UCSD-AML1 (cell line): ENCODE measurements at regions not wholly inside any gene's neighbourhood (a gene's known extent, or its start where the extent isn't known, plus 50 kb on each side); places are given as distances from the start of the nearest gene placed in this dataset.
"Not testable (repeated sequence)": the region's sequence is repeated elsewhere in the genome, so short reads cannot be mapped to it uniquely, and the experiment has no call there.

Experiments
- DNase-seq: peaks from one replicate; lab custom pipeline; 2025; ENCODE audit not compliant: unreplicated experiment; lab: John Stamatoyannopoulos, UW

- DNase-seq = no peak
Measured at GRCh38 chr3:5733995-5734394, 546.5 kb downstream of the EDEM1 start.

- DNase-seq = no peak
Measured at GRCh38 chr3:5735896-5736295, 548.4 kb downstream of the EDEM1 start.

GRCh38 chr3:5739299-5739935 lies 551.9 kb downstream of the EDEM1 start:
- no peak for DNase-seq

GRCh38 chr3:5739949-5740348 lies 552.4 kb downstream of the EDEM1 start:
- DNase-seq = no peak

- DNase-seq = no peak
Measured at GRCh38 chr3:5741017-5741416, 553.5 kb downstream of the EDEM1 start.

GRCh38 chr3:5750091-5750490 lies 562.6 kb downstream of the EDEM1 start:
- DNase-seq = no peak

GRCh38 chr3:5750874-5751640 lies 563.5 kb downstream of the EDEM1 start:
- no peak for DNase-seq

GRCh38 chr3:5754602-5755001 lies 567.1 kb downstream of the EDEM1 start:
- DNase-seq = peak; percentile 69

- no peak for DNase-seq
Measured at GRCh38 chr3:5756443-5756842, 568.9 kb downstream of the EDEM1 start.

GRCh38 chr3:5757213-5757804 lies 569.8 kb downstream of the EDEM1 start:
- DNase-seq = no peak

- no peak for DNase-seq
Measured at GRCh38 chr3:5758699-5759098, 571.2 kb downstream of the EDEM1 start.

- no peak for DNase-seq
Measured at GRCh38 chr3:5762506-5762905, 575.0 kb downstream of the EDEM1 start.

GRCh38 chr3:5766848-5767247 lies 579.3 kb downstream of the EDEM1 start:
- no peak for DNase-seq

- no peak for DNase-seq
Measured at GRCh38 chr3:5767304-5767703, 579.8 kb downstream of the EDEM1 start.

GRCh38 chr3:5768281-5768945 lies 580.9 kb downstream of the EDEM1 start:
- no peak for DNase-seq

- no peak for DNase-seq
Measured at GRCh38 chr3:5769825-5770224, 582.3 kb downstream of the EDEM1 start.

- DNase-seq = no peak
Measured at GRCh38 chr3:5774337-5774736, 586.8 kb downstream of the EDEM1 start.

- not testable (repeated sequence) for DNase-seq
Measured at GRCh38 chr3:5775100-5775499, 587.6 kb downstream of the EDEM1 start.

GRCh38 chr3:5784690-5785089 lies 597.2 kb downstream of the EDEM1 start:
- no peak for DNase-seq

GRCh38 chr3:5787861-5788488 lies 600.5 kb downstream of the EDEM1 start:
- peak; percentile 13 for DNase-seq

GRCh38 chr3:5788496-5788895 lies 601.0 kb downstream of the EDEM1 start:
- no peak for DNase-seq
